ENCODE measurements at regions not wholly inside any gene's neighbourhood (a gene's known extent, or its start where the extent isn't known, plus 50 kb on each side); places are given as distances from the start of the nearest gene placed in this dataset.

GRCh38 chr13:32887617-32888016 is 128.6 kb upstream of the KL start:
- ATAC-seq = no peak
- Mint-ChIP-seq H3K27me3 (no peaks in the 10 kb centered on the region), H3K9me3 (peaks cover 5% of the 10 kb centered on the region), H3K4me3 (no peak overlapping the region), H3K4me1 (no peaks in the 10 kb centered on the region), H3K27ac (no peak overlapping the region), H3K36me3 (no peaks in the 10 kb centered on the region)

GRCh38 chr13:32889986-32890565 is 126.1 kb upstream of the KL start:
- Mint-ChIP-seq H3K27ac (no peak overlapping the region), H3K27me3 (peaks cover 11% of the 10 kb centered on the region)

GRCh38 chr13:32893176-32893575 is 123.0 kb upstream of the KL start:
- ATAC-seq = no peak
- no peak overlapping the region for H3K4me3 Mint-ChIP-seq
- H3K36me3 Mint-ChIP-seq = no peaks in the 10 kb centered on the region
- H3K27ac Mint-ChIP-seq = no peak overlapping the region
- no peaks in the 10 kb centered on the region for H3K9me3 Mint-ChIP-seq
- H3K4me1 Mint-ChIP-seq = no peaks in the 10 kb centered on the region
- H3K27me3 Mint-ChIP-seq = peaks cover 11% of the 10 kb centered on the region

More at GRCh38 chr13:32889986-32890565, 126.1 kb upstream of the KL start:
- Mint-ChIP-seq H3K9me3 (peaks cover 5% of the 10 kb centered on the region), H3K4me1 (no peaks in the 10 kb centered on the region), H3K36me3 (no peaks in the 10 kb centered on the region), H3K4me3 (no peak overlapping the region)
- ATAC-seq = no peak

- no peak for ATAC-seq
- Mint-ChIP-seq H3K27ac (no peak overlapping the region), H3K4me3 (no peak overlapping the region), H3K9me3 (no peaks in the 10 kb centered on the region), H3K36me3 (no peaks in the 10 kb centered on the region), H3K4me1 (no peaks in the 10 kb centered on the region), H3K27me3 (peaks cover 11% of the 10 kb centered on the region)
These were observed 121.6 kb upstream of the KL start for GRCh38 chr13:32894589-32895001.

GRCh38 chr13:32895296-32895695 is 120.9 kb upstream of the KL start:
- H3K9me3 Mint-ChIP-seq = no peaks in the 10 kb centered on the region
- no peak overlapping the region for H3K27ac Mint-ChIP-seq
- peaks cover 11% of the 10 kb centered on the region for H3K27me3 Mint-ChIP-seq
- H3K36me3 Mint-ChIP-seq = no peaks in the 10 kb centered on the region
- no peak overlapping the region for H3K4me3 Mint-ChIP-seq
- H3K4me1 Mint-ChIP-seq = no peaks in the 10 kb centered on the region
- ATAC-seq = no peak

GRCh38 chr13:32897296-32897695 is 118.9 kb upstream of the KL start:
- no peak for ATAC-seq
- Mint-ChIP-seq H3K36me3 (no peaks in the 10 kb centered on the region), H3K4me3 (no peak overlapping the region), H3K27ac (no peak overlapping the region), H3K9me3 (peaks cover 3% of the 10 kb centered on the region), H3K4me1 (no peaks in the 10 kb centered on the region), H3K27me3 (peaks cover 11% of the 10 kb centered on the region)

GRCh38 chr13:32902029-32902780 is 114.0 kb upstream of the KL start:
- Mint-ChIP-seq H3K27ac (no peak overlapping the region), H3K27me3 (peaks cover 9% of the 10 kb centered on the region), H3K4me1 (peaks cover 16% of the 10 kb centered on the region), H3K9me3 (peaks cover 3% of the 10 kb centered on the region), H3K36me3 (no peaks in the 10 kb centered on the region), H3K4me3 (no peak overlapping the region)
- no peak for ATAC-seq

- H3K27me3 Mint-ChIP-seq = peaks cover 9% of the 10 kb centered on the region
- no peak overlapping the region for H3K4me3 Mint-ChIP-seq
- no peak for ATAC-seq
- H3K27ac Mint-ChIP-seq = no peak overlapping the region
- H3K36me3 Mint-ChIP-seq = no peaks in the 10 kb centered on the region
- peaks cover 16% of the 10 kb centered on the region for H3K4me1 Mint-ChIP-seq
- peaks cover 3% of the 10 kb centered on the region for H3K9me3 Mint-ChIP-seq
These were observed 113.3 kb upstream of the KL start for GRCh38 chr13:32902874-32903273.

GRCh38 chr13:32903720-32904119 is 112.5 kb upstream of the KL start:
- Mint-ChIP-seq H3K27me3 (peaks cover 9% of the 10 kb centered on the region), H3K4me3 (no peak overlapping the region), H3K36me3 (no peaks in the 10 kb centered on the region), H3K27ac (no peak overlapping the region), H3K4me1 (peaks cover 16% of the 10 kb centered on the region), H3K9me3 (peaks cover 3% of the 10 kb centered on the region)
- ATAC-seq = no peak

GRCh38 chr13:32904266-32904665 is 112.0 kb upstream of the KL start:
- Mint-ChIP-seq H3K27ac (no peak overlapping the region), H3K27me3 (peaks cover 9% of the 10 kb centered on the region), H3K9me3 (peaks cover 3% of the 10 kb centered on the region), H3K4me3 (no peak overlapping the region), H3K36me3 (no peaks in the 10 kb centered on the region), H3K4me1 (peaks cover 16% of the 10 kb centered on the region)
- no peak for ATAC-seq

GRCh38 chr13:32905063-32905863 is 111.0 kb upstream of the KL start:
- Mint-ChIP-seq H3K4me3 (no peak overlapping the region), H3K36me3 (no peaks in the 10 kb centered on the region), H3K27ac (no peak overlapping the region), H3K27me3 (peaks cover 9% of the 10 kb centered on the region), H3K9me3 (peaks cover 3% of the 10 kb centered on the region), H3K4me1 (peaks cover 16% of the 10 kb centered on the region)
- ATAC-seq = peak; percentile 65

- H3K4me3 Mint-ChIP-seq = no peak overlapping the region
- no peak for ATAC-seq
- H3K9me3 Mint-ChIP-seq = peaks cover 3% of the 10 kb centered on the region
- no peak overlapping the region for H3K27ac Mint-ChIP-seq
- no peaks in the 10 kb centered on the region for H3K36me3 Mint-ChIP-seq
- H3K4me1 Mint-ChIP-seq = peaks cover 16% of the 10 kb centered on the region
- H3K27me3 Mint-ChIP-seq = peaks cover 9% of the 10 kb centered on the region
These were observed 110.4 kb upstream of the KL start for GRCh38 chr13:32905864-32906180.

GRCh38 chr13:32907211-32907610 is 109.0 kb upstream of the KL start:
- H3K4me1 Mint-ChIP-seq = peaks cover 16% of the 10 kb centered on the region
- H3K27ac Mint-ChIP-seq = no peak overlapping the region
- H3K4me3 Mint-ChIP-seq = no peak overlapping the region
- no peaks in the 10 kb centered on the region for H3K9me3 Mint-ChIP-seq
- no peaks in the 10 kb centered on the region for H3K36me3 Mint-ChIP-seq
- H3K27me3 Mint-ChIP-seq = peaks cover 9% of the 10 kb centered on the region
- ATAC-seq = no peak

- Mint-ChIP-seq H3K27ac (no peak overlapping the region), H3K4me1 (peaks cover 8% of the 10 kb centered on the region), H3K4me3 (no peak overlapping the region), H3K27me3 (no peaks in the 10 kb centered on the region), H3K9me3 (no peaks in the 10 kb centered on the region), H3K36me3 (no peaks in the 10 kb centered on the region)
- no peak for ATAC-seq
These were observed 105.7 kb upstream of the KL start for GRCh38 chr13:32910530-32910929.

GRCh38 chr13:32911506-32911905 is 104.7 kb upstream of the KL start:
- ATAC-seq = peak; percentile 55
- H3K36me3 Mint-ChIP-seq = no peaks in the 10 kb centered on the region
- no peak overlapping the region for H3K27ac Mint-ChIP-seq
- H3K27me3 Mint-ChIP-seq = peaks cover 7% of the 10 kb centered on the region
- H3K9me3 Mint-ChIP-seq = peaks cover 3% of the 10 kb centered on the region
- no peaks in the 10 kb centered on the region for H3K4me1 Mint-ChIP-seq
- no peak overlapping the region for H3K4me3 Mint-ChIP-seq

- Mint-ChIP-seq H3K9me3 (peaks cover 9% of the 10 kb centered on the region), H3K27me3 (peaks cover 16% of the 10 kb centered on the region), H3K4me1 (no peaks in the 10 kb centered on the region), H3K4me3 (no peak overlapping the region), H3K27ac (no peak overlapping the region), H3K36me3 (no peaks in the 10 kb centered on the region)
- ATAC-seq = no peak
These were observed 101.5 kb upstream of the KL start for GRCh38 chr13:32914686-32915085.
